A673 (cell line): ENCODE measurements at regions not wholly inside any gene's neighbourhood (a gene's known extent, or its start where the extent isn't known, plus 50 kb on each side); places are given as distances from the start of the nearest gene placed in this dataset.

ENCODE experiments used
- BruUV-seq: library from RNA; stranded (reverse); fragments of 400-500 nt; replicated peaks from 2 replicates; lab custom pipeline; 2021; lab: Mats Ljungman, UMichigan
- CTCF ChIA-PET: fragments of 300-600 bp; sonication (Branson Sonifier 250); formaldehyde crosslinking; loops from one replicate; lab custom pipeline; 2022; ENCODE audit warnings: antibody characterized with exemption; lab: Charles Lee
- POLR2A ChIA-PET: fragments of 300-600 bp; sonication (Branson Sonifier 250); formaldehyde crosslinking; loops from one replicate; lab custom pipeline; 2022; ENCODE audit warnings: antibody characterized with exemption; ENCODE audit not compliant: low non-redundant PET; lab: Charles Lee
- DNase-seq: peaks from one replicate; pipeline ENCODE4 v3.0.0-alpha.2; 2015; ENCODE audit warnings: low spot score
- H3K27ac ChIP-seq: fragments of 200-600 bp; sonication (generic); 2 replicates; pipeline ENCODE4 v1.5.1; 2016; ENCODE audit warnings: mixed run types, low read depth, mild to moderate bottlenecking, mixed read lengths, antibody characterized with exemption, low read length; ENCODE audit not compliant: poor library complexity, severe bottlenecking
- H3K27me3 ChIP-seq: fragments of 200-600 bp; sonication (generic); replicated peaks from 2 replicates; pipeline ENCODE4 v1.6.1; 2017; ENCODE audit warnings: mixed run types, low read depth, mild to moderate bottlenecking, mixed read lengths, antibody characterized with exemption, low read length; ENCODE audit not compliant: insufficient read depth, poor library complexity
- H3K36me3 ChIP-seq: fragments of 200-600 bp; sonication (generic); 2 replicates; pipeline ENCODE4 v1.6.1; 2016; ENCODE audit warnings: mixed run types, mild to moderate bottlenecking, mixed read lengths, antibody characterized with exemption, low read length; ENCODE audit not compliant: insufficient read depth, poor library complexity, severe bottlenecking
- H3K4me1 ChIP-seq: fragments of 200-600 bp; sonication (generic); 2 replicates; pipeline ENCODE4 v1.6.1; 2017; ENCODE audit warnings: mixed run types, mild to moderate bottlenecking, mixed read lengths, antibody characterized with exemption, low read length; ENCODE audit not compliant: insufficient read depth, poor library complexity, severe bottlenecking
- H3K4me3 ChIP-seq: fragments of 200-600 bp; sonication (generic); 2 replicates; pipeline ENCODE4 v1.5.1; 2016; ENCODE audit warnings: low read depth, mixed run types, mild to moderate bottlenecking, mixed read lengths, low read length; ENCODE audit not compliant: poor library complexity, severe bottlenecking
- H3K9me3 ChIP-seq: fragments of 200-600 bp; sonication (generic); 2 replicates; pipeline ENCODE4 v1.6.1; 2016; ENCODE audit warnings: mixed run types, low read depth, mild to moderate bottlenecking, mixed read lengths, antibody characterized with exemption, low read length; ENCODE audit not compliant: poor library complexity, severe bottlenecking
- EZH2 ChIP-seq: fragments of 200-600 bp; sonication (generic); IDR thresholded peaks from 2 replicates; pipeline ENCODE4 v1.6.1; 2017; ENCODE audit warnings: borderline replicate concordance, low read depth, mild to moderate bottlenecking, mixed read lengths, antibody characterized with exemption, low read length; ENCODE audit not compliant: poor library complexity, severe bottlenecking
- intact Hi-C: fragments of 100-400 bp; cut with micrococcal nuclease; formaldehyde crosslinking; loops from one replicate; pipeline ENCODE4 v1.10.0; 2022; ENCODE audit not compliant: unreplicated experiment
- TF ChIP-seq, protein P1 (sequence below): fragments of 300-800, 200-600 bp; sonication (generic); conservative IDR thresholded peaks from 2 replicates; pipeline ENCODE4 v1.5.1; 2017; ENCODE audit warnings: low read depth, mild to moderate bottlenecking, antibody characterized with exemption, low read length, moderate library complexity, mixed read lengths

DNA sequence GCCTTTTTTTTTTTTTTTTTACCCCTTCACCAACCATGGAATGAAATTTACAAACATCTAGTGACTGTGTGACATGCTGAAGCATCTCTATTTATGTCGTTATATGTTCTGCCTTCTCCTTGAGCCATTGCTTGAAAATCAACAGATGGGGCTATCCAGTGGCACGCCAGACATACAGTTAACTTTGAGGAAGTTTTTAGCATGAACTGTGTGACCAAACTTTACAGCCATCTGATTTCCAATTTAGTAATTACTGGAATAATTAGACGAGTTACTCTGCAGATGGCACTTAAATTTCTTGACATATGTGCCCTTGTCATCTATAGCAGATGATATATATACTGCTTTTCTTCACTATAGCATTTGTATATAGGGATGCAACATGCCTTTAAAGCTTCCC, 192.1 kb downstream of the SNAPC1 start:
- Histone ChIP-seq H3K36me3 (no peaks in the 10 kb centered on the region), H3K4me3 (no peak overlapping the region), H3K27me3 (no peaks in the 10 kb centered on the region), H3K27ac (no peak overlapping the region), H3K4me1 (no peaks in the 10 kb centered on the region), H3K9me3 (peaks cover 14% of the 10 kb centered on the region)
- CTCF ChIA-PET, result no interaction called here
- no peak for DNase-seq
- intact Hi-C loops, result no loop called here
- no TSS peak for BruUV-seq
- no peak for TF ChIP-seq EZH2
- TF ChIP-seq, protein P1, sequence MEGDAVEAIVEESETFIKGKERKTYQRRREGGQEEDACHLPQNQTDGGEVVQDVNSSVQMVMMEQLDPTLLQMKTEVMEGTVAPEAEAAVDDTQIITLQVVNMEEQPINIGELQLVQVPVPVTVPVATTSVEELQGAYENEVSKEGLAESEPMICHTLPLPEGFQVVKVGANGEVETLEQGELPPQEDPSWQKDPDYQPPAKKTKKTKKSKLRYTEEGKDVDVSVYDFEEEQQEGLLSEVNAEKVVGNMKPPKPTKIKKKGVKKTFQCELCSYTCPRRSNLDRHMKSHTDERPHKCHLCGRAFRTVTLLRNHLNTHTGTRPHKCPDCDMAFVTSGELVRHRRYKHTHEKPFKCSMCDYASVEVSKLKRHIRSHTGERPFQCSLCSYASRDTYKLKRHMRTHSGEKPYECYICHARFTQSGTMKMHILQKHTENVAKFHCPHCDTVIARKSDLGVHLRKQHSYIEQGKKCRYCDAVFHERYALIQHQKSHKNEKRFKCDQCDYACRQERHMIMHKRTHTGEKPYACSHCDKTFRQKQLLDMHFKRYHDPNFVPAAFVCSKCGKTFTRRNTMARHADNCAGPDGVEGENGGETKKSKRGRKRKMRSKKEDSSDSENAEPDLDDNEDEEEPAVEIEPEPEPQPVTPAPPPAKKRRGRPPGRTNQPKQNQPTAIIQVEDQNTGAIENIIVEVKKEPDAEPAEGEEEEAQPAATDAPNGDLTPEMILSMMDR, result no peak
- POLR2A ChIA-PET, result no interaction called here

DNA sequence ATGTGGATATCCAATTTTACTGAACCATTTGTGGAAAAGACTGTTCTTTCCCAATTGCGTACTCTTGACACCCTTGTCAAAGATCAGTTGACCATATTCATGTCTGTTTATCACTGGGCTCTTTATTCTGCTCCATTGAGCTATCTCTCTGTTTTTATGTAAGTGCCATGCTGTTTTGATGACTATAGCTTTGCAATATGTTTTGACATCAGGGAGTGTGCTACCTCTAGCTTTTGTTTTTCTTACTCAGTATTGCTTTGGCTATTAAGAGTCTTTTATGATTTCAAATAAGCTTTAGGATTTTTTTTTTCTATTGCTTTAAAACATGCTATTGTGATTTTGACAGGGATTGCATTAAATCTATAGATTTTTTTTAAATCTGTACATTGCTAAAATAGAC, 194.3 kb downstream of the SNAPC1 start:
- TF ChIP-seq EZH2, result no peak
- TF ChIP-seq, protein P1, result no peak
- no peak overlapping the region for H3K4me3 ChIP-seq
- intact Hi-C loops, result no loop called here
- H3K27me3 ChIP-seq, result no peaks in the 10 kb centered on the region
- ChIA-PET POLR2A (no interaction called here), CTCF (no interaction called here)
- H3K9me3 ChIP-seq, result peaks cover 14% of the 10 kb centered on the region
- no peaks in the 10 kb centered on the region for H3K4me1 ChIP-seq
- H3K36me3 ChIP-seq, result no peaks in the 10 kb centered on the region
- no peak overlapping the region for H3K27ac ChIP-seq
- BruUV-seq, result no TSS peak
- no peak for DNase-seq

DNA sequence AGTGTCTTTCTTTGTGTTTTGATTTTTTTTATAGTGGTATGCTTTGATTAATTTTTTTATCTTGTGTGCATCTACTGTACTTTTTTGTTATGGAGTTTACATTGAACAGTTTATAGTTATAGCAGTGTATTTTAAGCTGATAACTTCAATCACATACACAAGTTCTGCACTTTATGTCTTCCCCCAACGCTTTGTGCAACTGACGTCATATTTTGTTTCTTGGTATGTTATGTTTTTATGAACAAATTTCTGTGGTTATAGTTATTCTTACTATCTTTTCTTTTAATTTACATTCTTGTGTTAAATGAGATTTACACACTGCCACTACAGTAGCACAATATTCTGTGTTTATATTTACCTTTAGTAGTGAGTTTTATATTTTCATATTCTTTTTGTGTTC, 197.1 kb downstream of the SNAPC1 start:
- no peak overlapping the region for H3K4me3 ChIP-seq
- no peak for TF ChIP-seq EZH2
- TF ChIP-seq, protein P1, result no peak
- no peak for DNase-seq
- no TSS peak for BruUV-seq
- no peaks in the 10 kb centered on the region for H3K4me1 ChIP-seq
- no peak overlapping the region for H3K27ac ChIP-seq
- no peaks in the 10 kb centered on the region for H3K36me3 ChIP-seq
- H3K9me3 ChIP-seq, result peaks cover 14% of the 10 kb centered on the region
- intact Hi-C loops, result no loop called here
- ChIA-PET CTCF (no interaction called here), POLR2A (no interaction called here)
- H3K27me3 ChIP-seq, result no peaks in the 10 kb centered on the region

DNA sequence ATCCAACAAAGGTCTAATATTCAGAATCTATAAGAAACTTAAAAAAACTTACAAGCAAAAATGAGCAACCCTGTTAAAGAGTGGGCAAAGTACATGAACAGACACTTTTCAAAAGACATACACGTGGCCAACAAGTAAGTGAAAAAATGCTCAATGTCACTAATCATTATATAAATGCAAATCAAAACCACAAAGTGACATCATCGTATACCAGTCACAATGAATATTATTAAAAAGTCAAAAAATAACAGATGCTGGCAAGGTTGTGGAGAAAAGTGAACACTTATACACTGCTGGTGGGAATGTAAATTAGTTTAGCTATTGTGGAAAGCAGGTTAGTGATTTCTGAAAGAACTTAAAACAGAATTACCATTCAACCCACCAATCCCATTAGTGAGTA, 199.1 kb downstream of the SNAPC1 start:
- Histone ChIP-seq H3K4me1 (no peaks in the 10 kb centered on the region), H3K9me3 (peaks cover 9% of the 10 kb centered on the region), H3K36me3 (no peaks in the 10 kb centered on the region), H3K27me3 (no peaks in the 10 kb centered on the region), H3K4me3 (no peak overlapping the region), H3K27ac (no peak overlapping the region)
- TF ChIP-seq EZH2, result no peak
- TF ChIP-seq, protein P1, result no peak
- BruUV-seq, result no TSS peak
- POLR2A ChIA-PET, result no interaction called here
- CTCF ChIA-PET, result no interaction called here
- intact Hi-C loops, result no loop called here
- DNase-seq, result no peak
